Neural cell (in vitro differentiated cells): ENCODE measurements at regions not wholly inside any gene's neighbourhood (a gene's known extent, or its start where the extent isn't known, plus 50 kb on each side); places are given as distances from the start of the nearest gene placed in this dataset.

ENCODE experiments used
- H2AFZ ChIP-seq: fragments of 200-600, 300-800 bp; sonication (generic), shearing (Covaris generic); 2 replicates; pipeline ENCODE4 v1.6.0; 2014; ENCODE audit warnings: low read depth, mild to moderate bottlenecking, antibody characterized with exemption, low read length, moderate library complexity
- H3F3A ChIP-seq: fragments of 200-600 bp; shearing (Covaris generic); 2 replicates; pipeline ENCODE4 v1.6.1; 2016; ENCODE audit warnings: mild to moderate bottlenecking, moderate library complexity, mixed read lengths, antibody characterized with exemption, low read length; ENCODE audit not compliant: insufficient read depth, poor library complexity, severe bottlenecking
- H3K27ac ChIP-seq: fragments of 200-600, 300-800 bp; sonication (generic), shearing (Covaris generic); 2 replicates; pipeline ENCODE4 v1.5.1; 2014; ENCODE audit warnings: mild to moderate bottlenecking, low read length, moderate library complexity
- H3K27me3 ChIP-seq: fragments of 300-800, 200-600 bp; sonication (generic), shearing (Covaris generic); 2 replicates; pipeline ENCODE4 v1.6.0; 2014; ENCODE audit warnings: mild to moderate bottlenecking, low read depth, low read length, moderate library complexity; ENCODE audit not compliant: insufficient read depth
- H3K36me3 ChIP-seq: fragments of 300-800, 200-600 bp; sonication (generic), shearing (Covaris generic); 2 replicates; pipeline ENCODE4 v1.5.1; 2014; ENCODE audit warnings: mild to moderate bottlenecking, antibody characterized with exemption, low read length, moderate library complexity; ENCODE audit not compliant: insufficient read depth
- H3K4me2 ChIP-seq: fragments of 300-800, 200-600 bp; sonication (generic), shearing (Covaris generic); 2 replicates; pipeline ENCODE4 v1.6.0; 2014; ENCODE audit warnings: mild to moderate bottlenecking, low read length
- H3K4me3 ChIP-seq: fragments of 300-800, 200-600 bp; sonication (generic), shearing (Covaris generic); 2 replicates; pipeline ENCODE4 v1.5.1; 2014; ENCODE audit warnings: mild to moderate bottlenecking, low read length, moderate library complexity
- H3K79me2 ChIP-seq: fragments of 200-600 bp; shearing (Covaris generic); replicated peaks from 2 replicates; pipeline ENCODE4 v1.6.0; 2014; ENCODE audit warnings: mild to moderate bottlenecking, low read length, moderate library complexity; ENCODE audit not compliant: insufficient read depth
- H3K9ac ChIP-seq: fragments of 300-800, 200-600 bp; sonication (generic), shearing (Covaris generic); 2 replicates; pipeline ENCODE4 v1.6.1; 2016; ENCODE audit warnings: mild to moderate bottlenecking, low read length, mixed read lengths
- H3K9me2 ChIP-seq: fragments of 200-600 bp; shearing (Covaris generic); 2 replicates; pipeline ENCODE4 v1.6.1; 2016; ENCODE audit warnings: mild to moderate bottlenecking, low read length, mixed read lengths; ENCODE audit not compliant: insufficient read depth
- H3K9me3 ChIP-seq: fragments of 200-600, 300-800 bp; sonication (generic), shearing (Covaris generic); 2 replicates; pipeline ENCODE4 v1.6.1; 2016; ENCODE audit warnings: mild to moderate bottlenecking, mixed run types, low read length, moderate library complexity, mixed read lengths
- H4K20me1 ChIP-seq: fragments of 200-600 bp; shearing (Covaris generic); 2 replicates; pipeline ENCODE4 v1.6.1; 2016; ENCODE audit warnings: mild to moderate bottlenecking, mixed run types; ENCODE audit not compliant: insufficient read depth
- CTCF ChIP-seq: fragments of 450-650 bp; IDR thresholded peaks from 2 replicates; pipeline ENCODE4 v1.5.1; 2014; ENCODE audit warnings: antibody characterized with exemption, mild to moderate bottlenecking, moderate library complexity; ENCODE audit not compliant: poor library complexity, severe bottlenecking
- EP300 ChIP-seq: fragments of 450-650 bp; conservative IDR thresholded peaks from 2 replicates; pipeline ENCODE4 v1.6.1; 2014; ENCODE audit warnings: antibody characterized with exemption, mild to moderate bottlenecking, moderate library complexity; ENCODE audit not compliant: poor library complexity, severe bottlenecking
- EZH2 ChIP-seq: fragments of 200-600, 300-800 bp; shearing (Covaris generic), sonication (generic); IDR thresholded peaks from 2 replicates; pipeline ENCODE4 v1.6.1; 2014; ENCODE audit warnings: antibody characterized with exemption, low read length, borderline replicate concordance, mild to moderate bottlenecking; ENCODE audit not compliant: insufficient read depth, poor library complexity, severe bottlenecking
- MXI1 ChIP-seq: fragments of 450-650 bp; conservative IDR thresholded peaks from 2 replicates; pipeline ENCODE4 v1.6.1; 2014; ENCODE audit warnings: antibody characterized with exemption, mild to moderate bottlenecking; ENCODE audit not compliant: poor library complexity, severe bottlenecking
- POLR2AphosphoS5 ChIP-seq: IDR thresholded peaks from 2 replicates; pipeline ENCODE4 v1.6.1; 2012
- RAD21 ChIP-seq: fragments of 450-650 bp; conservative IDR thresholded peaks from 2 replicates; pipeline ENCODE4 v1.6.1; 2014; ENCODE audit warnings: antibody characterized with exemption, mild to moderate bottlenecking, moderate library complexity
- REST ChIP-seq: IDR thresholded peaks from 2 replicates; pipeline ENCODE4 v1.6.1; 2012; ENCODE audit warnings: borderline replicate concordance
- SMC3 ChIP-seq: fragments of 450-650 bp; conservative IDR thresholded peaks from 2 replicates; pipeline ENCODE4 v1.6.1; 2014; ENCODE audit warnings: antibody characterized with exemption, mild to moderate bottlenecking, moderate library complexity; ENCODE audit not compliant: poor library complexity
- TAF1 ChIP-seq: IDR thresholded peaks from 2 replicates; pipeline ENCODE4 v1.6.1; 2012; ENCODE audit warnings: low read depth

GRCh38 chr14:80427101-80427500 lies 215.8 kb upstream of the DIO2 start:
- no peaks in the 10 kb centered on the region for H3K9me2 ChIP-seq
- no peaks in the 10 kb centered on the region for H3F3A ChIP-seq
- no peak overlapping the region for H3K4me2 ChIP-seq
- H3K36me3 ChIP-seq: no peaks in the 10 kb centered on the region
- no peaks in the 10 kb centered on the region for H3K27me3 ChIP-seq
- TF ChIP-seq SMC3 (no peak), CTCF (no peak), EP300 (no peak), MXI1 (no peak), POLR2AphosphoS5 (no peak), REST (no peak), TAF1 (no peak), RAD21 (no peak), EZH2 (no peak)
- H3K9me3 ChIP-seq: no peaks in the 10 kb centered on the region
- H3K9ac ChIP-seq: no peak overlapping the region
- H2AFZ ChIP-seq: no peak overlapping the region
- no peaks in the 10 kb centered on the region for H4K20me1 ChIP-seq
- no peak overlapping the region for H3K27ac ChIP-seq
- H3K79me2 ChIP-seq: no peaks in the 10 kb centered on the region
- H3K4me3 ChIP-seq: no peak overlapping the region

DNA sequence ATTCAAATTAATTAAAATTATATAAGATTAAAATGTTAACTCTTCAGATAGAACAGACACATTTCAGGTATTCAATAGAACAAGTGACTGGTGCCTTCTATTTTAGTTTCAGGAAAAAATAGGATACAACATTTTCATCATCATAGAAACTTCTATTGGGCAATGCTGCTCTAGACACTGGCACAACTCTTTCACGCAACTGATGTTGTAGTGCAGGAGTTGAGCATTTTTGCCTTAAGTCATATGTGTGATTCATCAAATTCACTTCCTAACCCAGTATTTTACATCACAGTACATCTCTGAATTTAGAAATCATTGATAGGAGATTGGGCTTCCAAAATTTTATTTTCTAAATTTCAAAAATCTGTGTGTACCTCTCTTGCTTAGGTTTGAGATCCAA lies 215.4 kb upstream of the DIO2 start:
- Histone ChIP-seq H2AFZ (no peak overlapping the region), H3K36me3 (no peaks in the 10 kb centered on the region), H3K4me3 (no peak overlapping the region), H3K79me2 (no peaks in the 10 kb centered on the region), H3K4me2 (no peak overlapping the region), H3K27me3 (no peaks in the 10 kb centered on the region), H3F3A (no peaks in the 10 kb centered on the region), H3K9me2 (no peaks in the 10 kb centered on the region), H3K9me3 (no peaks in the 10 kb centered on the region), H3K9ac (no peak overlapping the region), H4K20me1 (no peaks in the 10 kb centered on the region), H3K27ac (no peak overlapping the region)
- TF ChIP-seq SMC3: no peak
- no peak for TF ChIP-seq MXI1
- TF ChIP-seq REST: no peak
- TF ChIP-seq CTCF: no peak
- TF ChIP-seq RAD21: no peak
- TF ChIP-seq EP300: no peak
- no peak for TF ChIP-seq POLR2AphosphoS5
- TF ChIP-seq TAF1: no peak
- TF ChIP-seq EZH2: no peak
